ENCODE measurements at regions not wholly inside any gene's neighbourhood (a gene's known extent, or its start where the extent isn't known, plus 50 kb on each side); places are given as distances from the start of the nearest gene placed in this dataset.
"Not testable (repeated sequence)": the region's sequence is repeated elsewhere in the genome, so short reads cannot be mapped to it uniquely, and the experiment has no call there.

DNA sequence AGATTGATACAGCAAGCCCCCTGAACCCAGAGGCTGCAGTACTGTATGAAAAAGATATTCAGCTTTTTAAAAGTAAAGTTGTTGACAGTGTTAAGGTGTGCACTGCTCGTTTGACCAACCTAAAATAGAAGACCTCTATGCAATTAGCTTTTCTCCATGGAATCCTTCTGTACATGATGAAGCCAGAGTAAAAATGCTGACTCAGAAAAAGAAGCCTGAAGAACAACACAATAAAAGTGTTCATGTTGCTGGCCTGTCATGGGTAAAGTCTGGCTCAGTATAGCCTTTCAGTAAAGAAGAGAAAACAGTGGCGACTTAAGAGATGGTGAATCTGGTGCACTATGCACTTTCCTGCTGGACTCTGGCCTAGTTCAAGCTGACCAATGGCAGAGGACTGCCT is 473.8 kb downstream of the CDH10 start:
- TF ChIP-seq, protein P1, sequence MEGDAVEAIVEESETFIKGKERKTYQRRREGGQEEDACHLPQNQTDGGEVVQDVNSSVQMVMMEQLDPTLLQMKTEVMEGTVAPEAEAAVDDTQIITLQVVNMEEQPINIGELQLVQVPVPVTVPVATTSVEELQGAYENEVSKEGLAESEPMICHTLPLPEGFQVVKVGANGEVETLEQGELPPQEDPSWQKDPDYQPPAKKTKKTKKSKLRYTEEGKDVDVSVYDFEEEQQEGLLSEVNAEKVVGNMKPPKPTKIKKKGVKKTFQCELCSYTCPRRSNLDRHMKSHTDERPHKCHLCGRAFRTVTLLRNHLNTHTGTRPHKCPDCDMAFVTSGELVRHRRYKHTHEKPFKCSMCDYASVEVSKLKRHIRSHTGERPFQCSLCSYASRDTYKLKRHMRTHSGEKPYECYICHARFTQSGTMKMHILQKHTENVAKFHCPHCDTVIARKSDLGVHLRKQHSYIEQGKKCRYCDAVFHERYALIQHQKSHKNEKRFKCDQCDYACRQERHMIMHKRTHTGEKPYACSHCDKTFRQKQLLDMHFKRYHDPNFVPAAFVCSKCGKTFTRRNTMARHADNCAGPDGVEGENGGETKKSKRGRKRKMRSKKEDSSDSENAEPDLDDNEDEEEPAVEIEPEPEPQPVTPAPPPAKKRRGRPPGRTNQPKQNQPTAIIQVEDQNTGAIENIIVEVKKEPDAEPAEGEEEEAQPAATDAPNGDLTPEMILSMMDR (IDR thresholded peaks at IDR 0.05; ENCODE audit: low read depth, low read length), result not testable (repeated sequence)
- not testable (repeated sequence) for TF ChIP-seq POLR2A (IDR thresholded peaks at IDR 0.05; ENCODE audit: extremely low read depth, insufficient read length); MYC (IDR thresholded peaks at IDR 0.05; ENCODE audit: low read depth, low read length)
- TF ChIP-seq, protein P2, sequence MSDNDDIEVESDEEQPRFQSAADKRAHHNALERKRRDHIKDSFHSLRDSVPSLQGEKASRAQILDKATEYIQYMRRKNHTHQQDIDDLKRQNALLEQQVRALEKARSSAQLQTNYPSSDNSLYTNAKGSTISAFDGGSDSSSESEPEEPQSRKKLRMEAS (IDR thresholded peaks at IDR 0.05; ENCODE audit: low read depth, low read length), result not testable (repeated sequence)
